ENCODE measurements at regions not wholly inside any gene's neighbourhood (a gene's known extent, or its start where the extent isn't known, plus 50 kb on each side); places are given as distances from the start of the nearest gene placed in this dataset.

DNA sequence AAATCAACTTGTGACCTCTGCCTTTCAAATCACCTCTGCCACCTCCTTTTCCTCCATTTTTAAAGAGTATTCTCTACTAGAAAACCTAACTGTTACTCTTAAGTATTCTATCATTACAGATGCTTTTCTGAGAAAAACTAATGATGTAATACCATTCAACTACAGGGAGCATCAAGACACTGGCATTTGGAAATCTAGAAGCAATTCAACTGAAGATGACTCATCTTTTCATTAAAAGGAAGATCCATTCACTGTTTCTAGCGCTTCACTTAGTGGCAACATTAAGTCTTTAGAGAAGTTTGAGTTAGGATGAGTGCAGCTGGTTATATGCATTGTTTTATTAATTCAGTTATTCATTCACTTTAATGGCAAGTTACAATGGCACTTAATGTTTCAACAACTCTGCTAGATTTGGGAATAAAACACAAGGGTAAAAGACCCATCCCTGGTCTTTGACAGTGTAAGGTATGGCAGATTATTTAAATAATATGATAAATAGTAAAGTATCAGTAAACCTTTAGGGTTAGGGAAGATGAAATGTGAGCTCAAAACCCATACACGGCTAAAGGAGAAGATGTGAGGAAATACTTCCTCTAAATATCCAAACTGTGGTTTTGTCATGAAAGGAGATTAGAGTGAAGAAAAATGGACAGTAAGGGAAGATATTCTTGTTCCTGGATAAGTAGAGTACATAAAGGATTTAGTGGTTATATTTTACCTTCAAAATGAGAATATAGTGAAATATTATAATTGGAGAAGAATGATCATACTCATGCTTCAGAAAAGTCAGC lies 61.7 kb downstream of the KCNJ2 start:
- no TSS peak for BruUV-seq (replicated peaks)
- no peak for FAIRE-seq

DNA sequence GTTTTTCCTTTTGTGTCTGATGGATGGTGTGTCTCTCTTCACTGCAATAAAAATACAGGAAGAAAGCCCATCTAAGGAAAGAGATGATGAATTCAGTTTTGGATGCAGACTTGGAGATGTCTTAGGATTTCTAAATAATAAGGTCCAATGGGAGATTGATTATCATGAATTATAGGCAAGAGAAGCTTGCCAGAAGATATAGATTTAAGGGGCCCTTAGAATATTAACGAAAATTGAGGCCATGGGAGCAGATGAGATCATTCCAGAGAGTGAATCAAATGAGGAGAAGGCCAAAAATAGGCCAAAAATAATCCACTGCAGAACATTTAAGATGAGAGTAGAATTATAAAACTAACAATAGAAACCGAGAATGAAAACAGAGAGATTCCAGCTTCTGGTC lies 63.1 kb downstream of the KCNJ2 start:
- Histone ChIP-seq H3K36me3 (ENCODE audit: control insufficient read depth in 2 of 2, extremely low read depth in 1 of 2, insufficient read depth in 2 of 2, low read length in 2 of 2) (no peaks in the 10 kb centered on the region), H3K79me2 (ENCODE audit: control insufficient read depth, insufficient read depth, low read length) (no peaks in the 10 kb centered on the region), H3K4me2 (ENCODE audit: insufficient read depth, low read length) (no peak overlapping the region), H3K9me3 (replicated peaks; ENCODE audit: control insufficient read depth, insufficient read depth, low read length) (no peaks in the 10 kb centered on the region), H3K9me1 (replicated peaks; ENCODE audit: control insufficient read depth, extremely low read depth, insufficient read depth, low read length) (no peaks in the 10 kb centered on the region), H2AFZ (ENCODE audit: low read depth, low read length) (no peak overlapping the region), H3K4me1 (ENCODE audit: control insufficient read depth, extremely low read depth, insufficient read depth, low read length) (no peaks in the 10 kb centered on the region), H3K27ac (ENCODE audit: insufficient read depth, low read depth, low read length) (no peak overlapping the region), H3K4me3 (replicated peaks in 1 of 3; ENCODE audit: insufficient read depth in 1 of 3, low read depth in 1 of 3, low read length in 3 of 3) (no peak overlapping the region), H4K20me1 (replicated peaks; ENCODE audit: control insufficient read depth, extremely low read depth, insufficient read depth, low read length) (no peaks in the 10 kb centered on the region), H3K9ac (replicated peaks; ENCODE audit: extremely low read depth, insufficient read depth, low read length) (no peak overlapping the region), H3K27me3 (ENCODE audit: control insufficient read depth in 2 of 2, insufficient read depth in 2 of 2, low read length in 2 of 2) (no peaks in the 10 kb centered on the region)
- BruUV-seq (replicated peaks), result no TSS peak
- ChIA-PET CTCF (no interaction called here), POLR2A (no interaction called here)
- FAIRE-seq, result no peak
- DNase-seq (ENCODE audit: low read depth, low spot score), result no peak
- no peak for TF ChIP-seq MYC (IDR thresholded peaks at IDR 0.05; ENCODE audit: low read depth, low read length)
- TF ChIP-seq POLR2AphosphoS5 (IDR thresholded peaks at IDR 0.05; ENCODE audit: insufficient read depth, low read depth, low read length), result no peak
- no peak for TF ChIP-seq GATA2 (IDR thresholded peaks at IDR 0.05; ENCODE audit: insufficient read depth, insufficient read length, low read depth, low read length)
- dilution Hi-C loops (cut with MboI; ENCODE audit: extremely low pct_ligation_motif_present, low sequenced_read_pairs) (no loop called here), intact Hi-C loops (cut with micrococcal nuclease) (no loop called here)

More for the DNA sequence above, 61.7 kb downstream of the KCNJ2 start:
- Histone ChIP-seq H3K27ac (ENCODE audit: insufficient read depth, low read depth, low read length) (no peak overlapping the region), H3K4me1 (ENCODE audit: control insufficient read depth, extremely low read depth, insufficient read depth, low read length) (no peaks in the 10 kb centered on the region), H4K20me1 (replicated peaks; ENCODE audit: control insufficient read depth, extremely low read depth, insufficient read depth, low read length) (no peaks in the 10 kb centered on the region), H3K27me3 (ENCODE audit: control insufficient read depth in 2 of 2, insufficient read depth in 2 of 2, low read length in 2 of 2) (no peaks in the 10 kb centered on the region), H3K9me1 (replicated peaks; ENCODE audit: control insufficient read depth, extremely low read depth, insufficient read depth, low read length) (no peaks in the 10 kb centered on the region), H3K9me3 (replicated peaks; ENCODE audit: control insufficient read depth, insufficient read depth, low read length) (no peaks in the 10 kb centered on the region), H3K4me2 (ENCODE audit: insufficient read depth, low read length) (no peak overlapping the region), H3K4me3 (replicated peaks in 1 of 3; ENCODE audit: insufficient read depth in 1 of 3, low read depth in 1 of 3, low read length in 3 of 3) (no peak overlapping the region), H2AFZ (ENCODE audit: low read depth, low read length) (no peak overlapping the region), H3K36me3 (ENCODE audit: control insufficient read depth in 2 of 2, extremely low read depth in 1 of 2, insufficient read depth in 2 of 2, low read length in 2 of 2) (no peaks in the 10 kb centered on the region), H3K79me2 (ENCODE audit: control insufficient read depth, insufficient read depth, low read length) (no peaks in the 10 kb centered on the region), H3K9ac (replicated peaks; ENCODE audit: extremely low read depth, insufficient read depth, low read length) (no peak overlapping the region)
- TF ChIP-seq EZH2 (IDR thresholded peaks at IDR 0.05; ENCODE audit: borderline replicate concordance, low read depth, low read length, severe bottlenecking) (no peak), FOS (IDR thresholded peaks at IDR 0.05; ENCODE audit: borderline replicate concordance, insufficient read depth, low read length) (no peak), JUN (IDR thresholded peaks at IDR 0.05; ENCODE audit: borderline replicate concordance, insufficient read depth, insufficient read length, low read depth) (no peak), POLR2AphosphoS5 (IDR thresholded peaks at IDR 0.05; ENCODE audit: insufficient read depth, low read depth, low read length) (no peak)
- DNase-seq (ENCODE audit: low read depth, low spot score), result no peak
- intact Hi-C loops (cut with micrococcal nuclease) (no loop called here), dilution Hi-C loops (cut with MboI; ENCODE audit: extremely low pct_ligation_motif_present, low sequenced_read_pairs) (no loop called here)
- POLR2A ChIA-PET, result no interaction called here
- CTCF ChIA-PET, result no interaction called here

All from endothelial cell of umbilical vein (primary cell).